ENCODE measurements at regions not wholly inside any gene's neighbourhood (a gene's known extent, or its start where the extent isn't known, plus 50 kb on each side); places are given as distances from the start of the nearest gene placed in this dataset.

DNA sequence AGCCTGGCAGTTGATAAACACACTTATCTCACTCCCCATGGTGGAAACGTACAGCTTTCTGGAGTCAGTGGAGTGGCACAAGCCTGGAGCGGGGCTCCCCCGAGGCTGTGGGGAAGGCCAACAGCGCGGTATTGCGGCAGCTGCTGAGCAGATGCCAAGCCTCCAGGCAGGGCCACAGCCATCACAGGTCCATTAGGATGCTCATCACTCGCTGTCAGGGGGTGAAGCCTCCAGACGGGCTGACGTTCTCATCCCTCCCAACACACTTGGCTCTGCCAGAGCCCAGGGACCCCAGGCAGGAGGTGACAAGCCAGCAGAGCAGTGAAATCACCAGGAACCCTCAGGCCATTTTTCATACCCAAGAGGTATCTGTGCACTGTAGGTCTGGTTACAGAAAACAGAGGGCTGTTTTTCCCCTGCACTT is 529.2 kb upstream of the KLHL29 start:
- TF ChIP-seq, protein P1, sequence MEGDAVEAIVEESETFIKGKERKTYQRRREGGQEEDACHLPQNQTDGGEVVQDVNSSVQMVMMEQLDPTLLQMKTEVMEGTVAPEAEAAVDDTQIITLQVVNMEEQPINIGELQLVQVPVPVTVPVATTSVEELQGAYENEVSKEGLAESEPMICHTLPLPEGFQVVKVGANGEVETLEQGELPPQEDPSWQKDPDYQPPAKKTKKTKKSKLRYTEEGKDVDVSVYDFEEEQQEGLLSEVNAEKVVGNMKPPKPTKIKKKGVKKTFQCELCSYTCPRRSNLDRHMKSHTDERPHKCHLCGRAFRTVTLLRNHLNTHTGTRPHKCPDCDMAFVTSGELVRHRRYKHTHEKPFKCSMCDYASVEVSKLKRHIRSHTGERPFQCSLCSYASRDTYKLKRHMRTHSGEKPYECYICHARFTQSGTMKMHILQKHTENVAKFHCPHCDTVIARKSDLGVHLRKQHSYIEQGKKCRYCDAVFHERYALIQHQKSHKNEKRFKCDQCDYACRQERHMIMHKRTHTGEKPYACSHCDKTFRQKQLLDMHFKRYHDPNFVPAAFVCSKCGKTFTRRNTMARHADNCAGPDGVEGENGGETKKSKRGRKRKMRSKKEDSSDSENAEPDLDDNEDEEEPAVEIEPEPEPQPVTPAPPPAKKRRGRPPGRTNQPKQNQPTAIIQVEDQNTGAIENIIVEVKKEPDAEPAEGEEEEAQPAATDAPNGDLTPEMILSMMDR (IDR thresholded peaks at IDR 0.05; ENCODE audit: low read depth, low read length, poor library complexity, severe bottlenecking), result no peak
- no peak for TF ChIP-seq EZH2phosphoT487 (IDR thresholded peaks at IDR 0.05; ENCODE audit: borderline replicate concordance, low read length)
